Mucosa of rectum (tissue), 2 donors: ENCODE measurements at regions not wholly inside any gene's neighbourhood (a gene's known extent, or its start where the extent isn't known, plus 50 kb on each side); places are given as distances from the start of the nearest gene placed in this dataset.

Experiments used
- H3K27ac ChIP-seq, 2 donors: one replicate each; pipeline ENCODE4 v1.7.0; 2013; ENCODE audit warnings: inconsistent platforms in 2 of 2, low read depth in 2 of 2, low read length in 2 of 2
- H3K27me3 ChIP-seq, 2 donors: one replicate each; pipeline ENCODE4 v1.7.0; 2013; ENCODE audit warnings: low read length in 2 of 2; ENCODE audit not compliant: control insufficient read depth in 2 of 2, insufficient read depth in 2 of 2
- H3K36me3 ChIP-seq, 2 donors: one replicate each; pipeline ENCODE4 v1.7.0; 2013; ENCODE audit warnings: low read length in 2 of 2; ENCODE audit not compliant: control insufficient read depth in 2 of 2, insufficient read depth in 2 of 2
- H3K4me1 ChIP-seq, 2 donors: one replicate each; pipeline ENCODE4 v1.7.0; 2013; ENCODE audit warnings: low read length in 2 of 2, mild to moderate bottlenecking in 1 of 2; ENCODE audit not compliant: control insufficient read depth in 2 of 2, insufficient read depth in 2 of 2
- H3K4me3 ChIP-seq, 2 donors: one replicate each; pipeline ENCODE4 v1.7.0; 2013; ENCODE audit warnings: low read length in 2 of 2
- H3K9ac ChIP-seq, 2 donors: one replicate each; pipeline ENCODE4 v1.7.0; 2013; ENCODE audit warnings: low read length in 2 of 2, low read depth in 1 of 2, mild to moderate bottlenecking in 1 of 2
- H3K9me3 ChIP-seq, 2 donors: one replicate each; pipeline ENCODE4 v1.7.0; 2013; ENCODE audit warnings: low read length in 2 of 2; ENCODE audit not compliant: control insufficient read depth in 2 of 2
- donor health status: healthy.
- donor health status: Normal muscosa, but diverticular disease.

DNA sequence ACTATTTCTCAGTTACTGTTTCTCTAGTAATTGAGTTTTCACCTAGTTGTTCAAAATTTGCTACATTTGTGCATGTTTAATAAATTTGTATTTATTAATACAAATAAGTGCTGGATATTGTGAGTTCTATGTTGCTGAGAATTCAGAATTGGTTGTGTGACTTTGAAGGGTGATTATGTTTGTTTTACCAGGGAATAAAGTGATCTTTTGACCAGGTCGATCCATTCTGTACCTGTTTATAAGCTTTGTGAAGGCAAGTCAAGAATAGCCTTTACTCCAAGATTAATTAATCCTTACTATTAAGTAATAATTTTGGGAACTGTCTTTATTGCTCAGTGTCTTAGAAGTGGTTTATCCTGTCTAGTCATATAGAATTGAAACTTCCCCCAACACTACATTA is 230.0 kb upstream of the GYPC start:
- no peaks in the 10 kb centered on the region for H3K9me3 ChIP-seq
- no peaks in the 10 kb centered on the region for H3K27me3 ChIP-seq
- H3K4me3 ChIP-seq, result no peak overlapping the region
- H3K4me1 ChIP-seq, result no peaks in the 10 kb centered on the region
- no peaks in the 10 kb centered on the region for H3K36me3 ChIP-seq
- H3K27ac ChIP-seq, result no peak overlapping the region
- no peak overlapping the region for H3K9ac ChIP-seq

DNA sequence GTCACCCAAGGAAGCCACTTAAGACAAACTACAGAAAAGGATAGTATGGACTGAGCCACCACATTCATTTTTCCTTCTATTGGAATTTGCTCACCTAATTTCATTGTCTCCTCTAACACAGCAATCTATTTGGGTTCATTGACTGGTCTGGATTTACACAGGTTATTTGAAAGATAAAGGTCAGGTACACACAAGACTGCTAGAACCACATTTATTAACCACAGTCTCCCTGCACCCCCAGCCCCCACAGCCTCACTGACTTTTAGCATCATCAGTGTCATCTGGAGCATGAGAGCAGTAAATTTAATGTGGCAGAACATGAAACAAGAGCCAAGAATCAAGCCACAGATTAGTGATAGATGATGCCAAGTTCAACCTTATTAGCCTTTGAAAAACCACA is 226.9 kb upstream of the GYPC start:
- Histone ChIP-seq H3K4me1 (no peaks in the 10 kb centered on the region), H3K27me3 (no peaks in the 10 kb centered on the region), H3K27ac (no peak overlapping the region), H3K9ac (no peak overlapping the region), H3K9me3 (no peaks in the 10 kb centered on the region), H3K4me3 (no peak overlapping the region), H3K36me3 (no peaks in the 10 kb centered on the region)

DNA sequence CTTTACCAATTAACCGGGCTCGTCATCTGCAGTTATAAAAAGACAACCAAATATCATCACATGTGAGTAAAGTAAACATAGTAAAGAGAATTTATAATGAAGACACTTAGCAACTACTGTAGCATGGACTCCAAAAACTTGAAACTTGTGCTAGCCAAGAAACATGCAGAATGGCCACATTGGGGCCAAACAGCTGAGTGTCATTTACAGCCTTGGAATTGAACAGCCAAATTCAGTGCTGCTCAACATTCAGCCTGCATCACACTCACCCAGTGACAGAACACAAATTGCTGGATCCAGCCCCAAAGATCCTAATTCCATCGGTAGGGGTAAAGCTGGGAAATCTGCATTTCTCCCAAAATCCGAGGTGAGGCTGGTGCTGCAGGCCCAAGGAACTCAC is 224.8 kb upstream of the GYPC start:
- H3K27me3 ChIP-seq, result no peaks in the 10 kb centered on the region
- no peaks in the 10 kb centered on the region for H3K36me3 ChIP-seq
- no peak overlapping the region for H3K27ac ChIP-seq
- H3K9ac ChIP-seq, result no peak overlapping the region
- no peaks in the 10 kb centered on the region for H3K9me3 ChIP-seq
- H3K4me1 ChIP-seq, result no peaks in the 10 kb centered on the region
- H3K4me3 ChIP-seq, result no peak overlapping the region

DNA sequence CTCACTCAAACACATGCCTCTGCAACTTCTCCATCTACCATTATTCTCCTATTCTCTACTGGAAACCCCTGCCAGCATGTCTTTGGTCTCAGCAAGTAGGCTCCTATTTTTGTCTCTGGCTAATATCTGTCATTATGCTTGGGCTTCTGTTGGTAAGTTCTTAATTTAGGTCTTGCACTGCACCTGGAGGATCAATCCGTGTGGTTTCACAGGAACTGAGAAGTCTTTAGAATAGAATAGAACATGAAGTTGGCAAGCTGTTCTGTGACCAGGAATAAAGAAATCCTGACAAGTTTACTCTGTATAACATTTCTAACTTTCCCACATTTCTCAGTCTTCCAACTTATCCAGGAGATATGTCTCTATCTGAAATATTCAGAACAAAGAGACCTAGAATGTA is 219.5 kb upstream of the GYPC start:
- Histone ChIP-seq H3K27me3 (no peaks in the 10 kb centered on the region), H3K27ac (no peak overlapping the region), H3K36me3 (no peaks in the 10 kb centered on the region), H3K4me1 (no peaks in the 10 kb centered on the region), H3K4me3 (no peak overlapping the region), H3K9me3 (no peaks in the 10 kb centered on the region), H3K9ac (no peak overlapping the region)

DNA sequence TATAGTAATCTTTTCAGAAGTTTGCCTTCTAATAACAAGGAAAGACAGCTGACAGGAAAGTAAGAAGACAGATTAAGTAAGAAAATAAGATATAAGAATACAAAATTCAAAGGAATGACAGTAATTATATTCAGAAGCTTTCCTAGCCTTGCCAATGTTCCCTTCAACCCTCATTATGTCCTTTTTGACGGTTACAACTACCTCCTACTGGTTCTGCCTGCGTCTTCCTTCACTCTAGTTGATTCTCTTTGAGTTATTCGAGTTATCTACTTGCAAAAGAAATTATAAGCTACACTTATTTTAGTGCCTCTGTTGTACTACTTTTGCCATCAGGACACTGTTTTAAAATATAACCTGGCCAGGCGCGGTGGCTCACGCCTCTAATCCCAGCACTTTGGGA is 218.9 kb upstream of the GYPC start:
- H3K27ac ChIP-seq, result no peak overlapping the region
- no peaks in the 10 kb centered on the region for H3K4me1 ChIP-seq
- H3K9me3 ChIP-seq, result no peaks in the 10 kb centered on the region
- H3K9ac ChIP-seq, result no peak overlapping the region
- H3K27me3 ChIP-seq, result no peaks in the 10 kb centered on the region
- no peaks in the 10 kb centered on the region for H3K36me3 ChIP-seq
- no peak overlapping the region for H3K4me3 ChIP-seq

DNA sequence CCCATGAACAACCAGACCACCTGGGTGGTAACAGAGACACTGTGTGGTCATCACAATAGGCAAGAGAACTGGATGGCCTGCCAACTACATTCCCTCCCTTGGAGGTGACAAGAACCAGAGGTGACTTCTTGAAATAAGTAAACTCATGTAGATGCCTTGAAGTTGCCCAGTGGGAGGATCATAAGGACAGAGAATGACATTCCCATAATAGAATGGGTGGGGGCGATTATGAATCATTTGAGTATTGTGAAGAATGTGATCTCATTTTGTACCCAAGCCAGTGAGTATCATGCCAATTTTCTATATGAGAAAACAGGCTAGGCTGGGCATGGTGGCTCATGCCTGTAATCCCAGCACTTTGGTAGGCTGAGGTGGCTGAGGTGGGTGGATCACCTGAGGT is 211.4 kb upstream of the GYPC start:
- H3K27me3 ChIP-seq, result no peaks in the 10 kb centered on the region
- H3K4me3 ChIP-seq, result no peak overlapping the region
- no peak overlapping the region for H3K9ac ChIP-seq
- H3K9me3 ChIP-seq, result no peaks in the 10 kb centered on the region
- H3K27ac ChIP-seq, result no peak overlapping the region
- no peaks in the 10 kb centered on the region for H3K4me1 ChIP-seq
- H3K36me3 ChIP-seq, result no peaks in the 10 kb centered on the region

DNA sequence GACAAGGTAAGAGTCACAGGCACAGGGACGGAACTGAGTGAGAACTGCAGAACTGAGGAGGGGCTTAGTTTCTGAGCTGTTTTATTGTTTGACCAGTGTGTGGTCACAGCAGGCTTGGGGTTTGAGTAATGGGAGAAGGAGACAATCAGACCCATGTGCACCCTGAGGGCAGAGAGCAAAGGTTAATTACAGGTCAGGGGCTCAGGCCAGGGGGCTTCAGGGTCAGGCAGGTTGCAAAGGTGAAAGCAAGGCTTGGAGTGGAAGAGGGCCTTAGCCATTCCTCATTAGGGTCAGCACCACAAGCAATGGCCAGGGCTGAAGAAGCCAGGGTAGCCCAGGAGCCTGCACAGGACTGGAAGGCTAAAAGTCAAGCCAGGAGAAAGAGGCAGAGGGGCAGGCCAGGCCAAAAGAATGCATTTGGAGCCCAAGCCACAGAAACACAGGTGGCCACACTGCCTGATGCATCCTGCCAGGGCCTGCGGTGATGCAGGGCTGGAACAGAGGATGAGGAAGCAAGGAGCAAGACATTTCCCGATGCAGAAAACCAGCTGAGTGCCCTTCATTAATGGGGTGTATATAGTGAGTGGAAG is 209.8 kb upstream of the GYPC start:
- Histone ChIP-seq H3K9ac (no peak overlapping the region), H3K27ac (no peak overlapping the region), H3K27me3 (no peaks in the 10 kb centered on the region), H3K4me3 (no peak overlapping the region), H3K9me3 (no peaks in the 10 kb centered on the region), H3K4me1 (no peaks in the 10 kb centered on the region), H3K36me3 (no peaks in the 10 kb centered on the region)

DNA sequence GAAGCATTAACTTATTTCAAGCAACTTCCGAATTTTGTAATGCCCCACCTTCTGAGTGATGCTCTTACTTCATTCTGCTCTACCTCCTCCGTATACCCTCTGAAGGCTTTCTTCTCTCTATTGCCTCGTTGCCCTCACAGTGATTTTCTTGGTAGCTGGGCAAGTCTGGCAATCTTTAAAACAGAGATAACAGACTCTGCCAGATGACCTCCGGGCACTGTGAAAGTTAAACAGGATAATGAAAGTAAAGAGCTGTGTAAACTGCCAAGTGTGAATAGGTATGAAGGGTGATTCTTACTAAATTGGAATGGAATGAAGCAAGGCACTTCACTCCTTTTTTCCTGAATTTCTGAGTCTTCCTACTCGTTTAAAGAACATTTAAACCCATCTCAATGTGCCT is 207.3 kb upstream of the GYPC start:
- no peaks in the 10 kb centered on the region for H3K36me3 ChIP-seq
- no peaks in the 10 kb centered on the region for H3K4me1 ChIP-seq
- H3K27me3 ChIP-seq, result no peaks in the 10 kb centered on the region
- H3K27ac ChIP-seq, result no peak overlapping the region
- no peak overlapping the region for H3K9ac ChIP-seq
- H3K9me3 ChIP-seq, result no peaks in the 10 kb centered on the region
- H3K4me3 ChIP-seq, result no peak overlapping the region

DNA sequence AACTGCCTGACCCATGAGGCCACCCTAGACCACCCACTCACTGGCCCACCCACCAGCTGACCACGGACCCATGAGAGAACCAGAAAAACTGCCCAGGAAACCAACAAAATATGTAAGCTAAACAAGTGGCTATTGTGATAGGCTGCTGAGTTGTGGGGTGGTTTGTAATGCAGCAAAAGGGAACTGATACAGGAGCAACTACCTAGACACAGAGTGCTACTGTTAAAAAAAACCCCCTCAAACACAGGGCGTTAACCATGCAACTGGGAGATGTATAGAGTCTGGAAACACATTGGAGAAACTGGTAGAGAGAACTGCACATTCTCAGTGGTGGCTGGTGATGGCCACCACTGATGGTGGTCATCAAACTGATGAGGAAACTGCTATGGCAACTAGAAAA is 206.3 kb upstream of the GYPC start:
- Histone ChIP-seq H3K9ac (no peak overlapping the region), H3K4me3 (no peak overlapping the region), H3K27ac (no peak overlapping the region), H3K36me3 (no peaks in the 10 kb centered on the region), H3K4me1 (no peaks in the 10 kb centered on the region), H3K9me3 (no peaks in the 10 kb centered on the region), H3K27me3 (no peaks in the 10 kb centered on the region)

DNA sequence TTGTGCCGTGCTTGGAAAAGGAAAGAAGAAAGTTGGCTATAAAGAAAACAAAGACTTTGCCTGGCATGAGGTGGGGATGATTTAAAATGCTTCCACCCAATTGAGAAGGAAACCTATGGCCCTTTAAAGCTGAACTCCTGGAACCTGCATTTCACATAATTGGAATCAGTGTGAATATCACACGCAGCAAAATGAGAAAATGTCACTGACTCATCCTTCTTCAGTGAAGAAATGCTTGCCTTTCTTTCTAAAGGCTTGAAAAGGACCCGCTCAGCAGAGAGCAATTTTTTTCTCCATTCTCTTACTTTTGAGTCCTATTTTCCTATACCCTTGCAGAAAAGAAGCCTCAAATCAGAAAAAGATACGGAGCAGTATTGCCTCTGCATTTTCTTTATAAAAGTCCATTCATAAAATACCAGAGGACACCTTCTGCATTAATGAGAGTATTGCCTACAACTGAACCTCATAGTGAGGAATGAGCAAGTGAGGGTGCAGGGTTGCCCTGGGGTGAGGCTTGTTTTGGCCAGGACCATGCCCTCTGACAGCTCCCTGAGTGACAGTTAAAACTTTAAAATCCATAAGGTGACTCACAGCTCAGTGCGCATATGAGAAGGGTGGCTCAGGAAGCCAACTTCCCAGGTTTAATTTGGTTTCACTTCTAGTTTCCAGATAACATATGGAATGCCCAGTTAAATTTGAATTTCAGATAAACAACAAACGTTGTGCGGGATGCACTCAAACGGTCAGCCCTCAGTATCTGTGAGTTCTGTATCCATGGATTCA is 191.9 kb upstream of the GYPC start:
- Histone ChIP-seq H3K9me3 (no peaks in the 10 kb centered on the region), H3K4me1 (no peaks in the 10 kb centered on the region), H3K9ac (no peak overlapping the region), H3K27me3 (no peaks in the 10 kb centered on the region), H3K4me3 (no peak overlapping the region), H3K36me3 (no peaks in the 10 kb centered on the region), H3K27ac (no peak overlapping the region)
